Kidney epithelial cell (primary cell): ENCODE measurements at regions not wholly inside any gene's neighbourhood (a gene's known extent, or its start where the extent isn't known, plus 50 kb on each side); places are given as distances from the start of the nearest gene placed in this dataset.

Source experiments
- DNase-seq: peaks from one replicate; pipeline ENCODE4 v3.0.0-alpha.2; 2010; ENCODE audit warnings: low read depth
- H3K27me3 ChIP-seq: 2 replicates; pipeline ENCODE4 v1.6.0; 2011; ENCODE audit warnings: low read length; ENCODE audit not compliant: control insufficient read depth, insufficient read depth
- H3K36me3 ChIP-seq: 2 replicates; pipeline ENCODE4 v1.5.1; 2011; ENCODE audit warnings: low read length; ENCODE audit not compliant: control insufficient read depth, insufficient read depth
- H3K4me3 ChIP-seq: 2 replicates; pipeline ENCODE4 v1.5.1; 2011; ENCODE audit warnings: low read depth, mild to moderate bottlenecking, control low read depth, low read length
- TF ChIP-seq, protein P1 (sequence below): IDR thresholded peaks from 2 replicates; pipeline ENCODE4 v1.5.1; 2011; ENCODE audit warnings: mild to moderate bottlenecking, moderate library complexity, low read length, control low read depth, inconsistent platforms; ENCODE audit not compliant: insufficient read depth, poor library complexity, severe bottlenecking

DNA sequence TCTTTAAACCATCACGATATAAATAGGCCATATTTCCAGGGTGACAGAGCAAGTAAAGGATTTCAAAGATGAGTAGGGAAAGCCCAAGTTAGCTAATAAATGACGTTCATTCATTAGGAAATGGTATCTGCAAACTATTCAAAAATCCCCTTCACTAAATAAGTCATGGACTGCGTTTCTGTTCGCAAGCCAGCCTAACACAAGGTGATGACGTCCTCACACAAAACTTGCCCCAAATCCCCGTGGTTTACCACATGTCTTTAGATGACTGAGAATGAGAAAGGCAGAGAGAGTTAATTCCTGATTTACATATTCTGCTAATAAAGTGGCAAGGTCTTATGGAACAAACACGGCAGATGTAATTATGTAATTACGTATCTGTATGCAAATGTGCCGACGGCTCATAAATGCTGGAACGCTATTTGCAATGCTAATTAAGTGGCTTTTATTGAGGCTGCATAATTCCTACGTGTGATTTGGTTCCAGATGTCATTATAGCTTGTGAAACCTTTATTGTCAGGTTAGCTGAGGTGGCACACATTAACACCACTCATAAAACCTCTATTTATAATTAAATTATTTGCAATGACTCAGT is 437.7 kb upstream of the FRG1 start:
- TF ChIP-seq, protein P1, sequence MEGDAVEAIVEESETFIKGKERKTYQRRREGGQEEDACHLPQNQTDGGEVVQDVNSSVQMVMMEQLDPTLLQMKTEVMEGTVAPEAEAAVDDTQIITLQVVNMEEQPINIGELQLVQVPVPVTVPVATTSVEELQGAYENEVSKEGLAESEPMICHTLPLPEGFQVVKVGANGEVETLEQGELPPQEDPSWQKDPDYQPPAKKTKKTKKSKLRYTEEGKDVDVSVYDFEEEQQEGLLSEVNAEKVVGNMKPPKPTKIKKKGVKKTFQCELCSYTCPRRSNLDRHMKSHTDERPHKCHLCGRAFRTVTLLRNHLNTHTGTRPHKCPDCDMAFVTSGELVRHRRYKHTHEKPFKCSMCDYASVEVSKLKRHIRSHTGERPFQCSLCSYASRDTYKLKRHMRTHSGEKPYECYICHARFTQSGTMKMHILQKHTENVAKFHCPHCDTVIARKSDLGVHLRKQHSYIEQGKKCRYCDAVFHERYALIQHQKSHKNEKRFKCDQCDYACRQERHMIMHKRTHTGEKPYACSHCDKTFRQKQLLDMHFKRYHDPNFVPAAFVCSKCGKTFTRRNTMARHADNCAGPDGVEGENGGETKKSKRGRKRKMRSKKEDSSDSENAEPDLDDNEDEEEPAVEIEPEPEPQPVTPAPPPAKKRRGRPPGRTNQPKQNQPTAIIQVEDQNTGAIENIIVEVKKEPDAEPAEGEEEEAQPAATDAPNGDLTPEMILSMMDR, result no peak
- no peak for DNase-seq
- H3K36me3 ChIP-seq, result no peaks in the 10 kb centered on the region

DNA sequence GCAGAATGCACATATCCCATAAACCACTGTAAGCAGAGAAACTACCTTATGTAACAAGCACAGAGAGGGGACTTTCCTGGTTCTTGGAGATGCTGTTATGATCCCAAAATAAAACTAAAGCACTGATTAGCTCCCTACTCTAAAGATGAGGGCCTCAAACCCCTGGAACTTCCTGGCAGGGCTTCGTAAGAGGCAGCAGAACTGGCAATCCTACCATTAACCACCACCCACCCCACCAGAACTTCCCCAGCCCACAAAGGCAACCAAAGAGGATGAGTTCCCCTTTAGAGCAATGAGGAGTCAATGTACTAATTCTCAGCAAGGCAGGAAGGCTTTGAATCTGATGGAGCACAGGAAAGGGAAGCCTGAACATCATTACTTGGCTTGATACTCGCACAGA is 436.5 kb upstream of the FRG1 start:
- H3K36me3 ChIP-seq, result no peaks in the 10 kb centered on the region
- TF ChIP-seq, protein P1, result no peak
- no peak overlapping the region for H3K4me3 ChIP-seq
- H3K27me3 ChIP-seq, result no peaks in the 10 kb centered on the region
- no peak for DNase-seq

More for the DNA sequence above, 437.7 kb upstream of the FRG1 start:
- Histone ChIP-seq H3K4me3 (no peak overlapping the region), H3K27me3 (no peaks in the 10 kb centered on the region)

DNA sequence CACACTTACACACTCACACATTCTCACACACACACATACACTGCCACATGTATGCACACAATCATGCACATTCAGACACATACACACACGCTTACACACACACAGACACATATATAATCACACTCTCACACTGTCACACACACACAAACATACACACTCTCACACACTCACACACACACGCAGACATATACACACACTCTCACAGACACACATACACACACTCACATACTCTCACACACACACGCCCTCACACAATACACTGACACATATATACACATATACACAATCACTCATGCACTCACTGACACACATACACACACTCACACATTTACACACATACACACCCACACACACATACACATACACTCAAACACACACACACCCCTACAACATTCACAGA is 435.3 kb upstream of the FRG1 start:
- Histone ChIP-seq H3K27me3 (no peaks in the 10 kb centered on the region), H3K36me3 (no peaks in the 10 kb centered on the region), H3K4me3 (no peak overlapping the region)
- DNase-seq, result no peak
- TF ChIP-seq, protein P1, result no peak

DNA sequence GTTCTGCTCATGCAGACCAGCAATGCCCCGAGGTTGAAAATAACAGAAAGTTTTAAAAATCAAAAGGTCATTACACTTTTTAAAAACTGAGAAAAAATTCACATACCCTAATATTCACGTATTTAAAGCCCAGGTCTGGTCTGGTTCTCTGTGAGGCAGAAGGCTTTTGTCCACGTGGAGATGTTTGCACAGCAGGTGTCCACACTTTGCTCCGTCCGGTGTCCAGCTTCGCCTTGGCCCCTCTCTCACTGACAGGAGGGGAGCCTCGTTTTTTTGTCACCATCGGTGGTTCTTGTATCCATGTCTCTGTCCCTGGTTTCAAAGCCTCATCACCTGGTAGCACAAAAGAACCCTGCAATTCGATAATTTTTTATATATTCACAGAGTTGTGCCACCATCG is 434.6 kb upstream of the FRG1 start:
- H3K4me3 ChIP-seq, result no peak overlapping the region
- no peak for DNase-seq
- no peaks in the 10 kb centered on the region for H3K27me3 ChIP-seq
- no peaks in the 10 kb centered on the region for H3K36me3 ChIP-seq
- TF ChIP-seq, protein P1, result no peak

DNA sequence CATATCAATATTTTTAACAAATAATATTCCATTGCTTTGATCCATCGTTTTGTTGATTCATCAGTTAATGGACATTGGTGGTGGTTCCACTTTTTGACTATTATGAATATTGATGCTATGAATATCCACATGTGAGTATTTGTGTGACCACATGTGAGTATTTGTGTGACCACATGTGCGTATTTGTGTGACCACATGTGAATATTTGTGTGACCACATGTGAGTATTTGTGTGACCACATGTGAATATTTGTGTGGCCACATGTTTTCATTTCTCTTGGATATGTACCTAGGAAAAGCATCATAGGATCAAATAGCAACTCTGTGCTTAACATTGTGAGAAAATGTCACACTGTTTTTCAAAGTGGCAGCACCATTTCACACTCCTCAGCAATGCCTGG is 433.6 kb upstream of the FRG1 start:
- TF ChIP-seq, protein P1, result no peak
- H3K4me3 ChIP-seq, result no peak overlapping the region
- no peaks in the 10 kb centered on the region for H3K27me3 ChIP-seq
- no peaks in the 10 kb centered on the region for H3K36me3 ChIP-seq
- DNase-seq, result no peak

DNA sequence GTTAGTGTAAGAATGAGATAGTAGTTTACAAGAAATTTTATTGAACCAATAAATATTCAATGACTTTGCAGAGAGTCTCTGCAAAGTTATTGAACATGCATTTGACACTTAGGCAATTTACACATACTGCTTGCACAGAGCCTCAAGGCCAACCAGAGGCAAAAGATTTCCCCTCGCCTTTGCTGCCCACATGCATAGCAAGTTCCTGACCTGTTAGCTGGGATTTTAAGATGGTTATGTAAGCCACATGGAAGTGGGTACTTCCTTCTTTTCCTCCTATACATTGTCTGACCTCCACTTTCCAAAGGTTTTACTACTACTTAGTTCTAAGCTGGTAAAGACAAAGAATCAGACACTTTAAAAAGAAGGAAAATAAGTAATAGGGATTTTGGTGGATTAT is 430.1 kb upstream of the FRG1 start:
- no peak overlapping the region for H3K4me3 ChIP-seq
- H3K36me3 ChIP-seq, result no peaks in the 10 kb centered on the region
- TF ChIP-seq, protein P1, result no peak
- no peaks in the 10 kb centered on the region for H3K27me3 ChIP-seq
- DNase-seq, result no peak
